Loucy (cell line): ENCODE measurements at regions not wholly inside any gene's neighbourhood (a gene's known extent, or its start where the extent isn't known, plus 50 kb on each side); places are given as distances from the start of the nearest gene placed in this dataset.

Source experiments
- H2AFZ ChIP-seq: fragments of 200-600 bp; sonication (generic); 2 replicates; pipeline ENCODE4 v1.6.0; 2016; ENCODE audit warnings: antibody characterized with exemption, mild to moderate bottlenecking, low read length, moderate library complexity
- H3F3A ChIP-seq: fragments of 200-600 bp; 2 replicates; pipeline ENCODE4 v1.6.0; 2016; ENCODE audit warnings: antibody characterized with exemption, low read depth, mild to moderate bottlenecking
- H3K27me3 ChIP-seq: fragments of 200-600 bp; sonication (generic); 2 replicates; pipeline ENCODE4 v1.6.1; 2014; ENCODE audit warnings: low read length, mild to moderate bottlenecking; ENCODE audit not compliant: insufficient read depth, poor library complexity, severe bottlenecking
- H3K36me3 ChIP-seq: fragments of 200-600 bp; sonication (generic); 2 replicates; pipeline ENCODE4 v1.6.1; 2016; ENCODE audit warnings: low read length; ENCODE audit not compliant: insufficient read depth
- H3K4me1 ChIP-seq: fragments of 200-600 bp; sonication (generic); 2 replicates; pipeline ENCODE4 v1.5.1; 2014; ENCODE audit warnings: low read length, mild to moderate bottlenecking; ENCODE audit not compliant: insufficient read depth, poor library complexity, severe bottlenecking
- H3K4me2 ChIP-seq: fragments of 200-600 bp; sonication (generic); 2 replicates; pipeline ENCODE4 v1.6.0; 2014; ENCODE audit warnings: antibody characterized with exemption, low read length, low read depth, mild to moderate bottlenecking; ENCODE audit not compliant: poor library complexity, severe bottlenecking
- H3K4me3 ChIP-seq: fragments of 200-600 bp; sonication (generic); 2 replicates; pipeline ENCODE4 v1.5.1; 2014; ENCODE audit warnings: low read length, mild to moderate bottlenecking, mixed read lengths; ENCODE audit not compliant: poor library complexity, severe bottlenecking
- H3K79me2 ChIP-seq: fragments of 200-600 bp; sonication (generic); 2 replicates; pipeline ENCODE4 v1.6.1; 2014; ENCODE audit warnings: low read length; ENCODE audit not compliant: insufficient read depth
- H3K9ac ChIP-seq: fragments of 200-600 bp; sonication (generic); 2 replicates; pipeline ENCODE4 v1.6.0; 2014; ENCODE audit warnings: mild to moderate bottlenecking, low read depth, low read length, moderate library complexity; ENCODE audit not compliant: poor library complexity, severe bottlenecking
- H3K9me2 ChIP-seq: fragments of 200-600 bp; sonication (generic); replicated peaks from 2 replicates; pipeline ENCODE4 v1.6.1; 2016; ENCODE audit warnings: low read depth, low read length, mixed read lengths
- H3K9me3 ChIP-seq: fragments of 200-600 bp; sonication (generic); 2 replicates; pipeline ENCODE4 v1.6.1; 2014; ENCODE audit warnings: mild to moderate bottlenecking, antibody characterized with exemption, low read length, low read depth; ENCODE audit not compliant: insufficient read depth
- H4K20me1 ChIP-seq: fragments of 200-600 bp; sonication (generic); 2 replicates; pipeline ENCODE4 v1.6.0; 2014; ENCODE audit warnings: antibody characterized with exemption, low read length, mild to moderate bottlenecking; ENCODE audit not compliant: insufficient read depth, poor library complexity, severe bottlenecking
- EZH2phosphoT487 ChIP-seq: fragments of 200-600 bp; IDR thresholded peaks from 2 replicates; pipeline ENCODE4 v1.6.1; 2018; ENCODE audit warnings: antibody characterized with exemption, mild to moderate bottlenecking, moderate library complexity, borderline replicate concordance
- TF ChIP-seq, protein P1 (sequence below): fragments of 200-600 bp; sonication (generic); conservative IDR thresholded peaks from 2 replicates; pipeline ENCODE4 v1.5.1; 2014; ENCODE audit warnings: mild to moderate bottlenecking, antibody characterized with exemption, low read length

DNA sequence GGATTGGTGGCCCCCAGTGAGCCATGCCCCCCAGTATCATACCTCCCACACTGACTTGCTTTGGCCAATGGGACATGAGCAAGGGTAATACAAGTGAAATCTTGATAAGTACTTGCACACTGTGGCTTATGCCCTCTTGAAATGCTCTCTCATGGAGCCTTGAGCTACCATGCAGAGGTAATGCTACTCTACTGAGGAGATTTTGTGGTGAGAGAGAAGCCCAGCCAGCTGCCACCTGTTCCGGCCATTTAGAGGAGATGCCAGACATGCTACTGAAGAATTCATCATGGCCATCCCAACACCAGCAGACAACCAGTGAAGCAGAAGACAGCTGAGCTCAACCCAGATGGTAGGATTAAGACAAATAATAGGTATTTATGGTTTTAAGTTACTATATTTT, 299.5 kb downstream of the MEF2C start:
- TF ChIP-seq EZH2phosphoT487, result no peak
- TF ChIP-seq, protein P1, sequence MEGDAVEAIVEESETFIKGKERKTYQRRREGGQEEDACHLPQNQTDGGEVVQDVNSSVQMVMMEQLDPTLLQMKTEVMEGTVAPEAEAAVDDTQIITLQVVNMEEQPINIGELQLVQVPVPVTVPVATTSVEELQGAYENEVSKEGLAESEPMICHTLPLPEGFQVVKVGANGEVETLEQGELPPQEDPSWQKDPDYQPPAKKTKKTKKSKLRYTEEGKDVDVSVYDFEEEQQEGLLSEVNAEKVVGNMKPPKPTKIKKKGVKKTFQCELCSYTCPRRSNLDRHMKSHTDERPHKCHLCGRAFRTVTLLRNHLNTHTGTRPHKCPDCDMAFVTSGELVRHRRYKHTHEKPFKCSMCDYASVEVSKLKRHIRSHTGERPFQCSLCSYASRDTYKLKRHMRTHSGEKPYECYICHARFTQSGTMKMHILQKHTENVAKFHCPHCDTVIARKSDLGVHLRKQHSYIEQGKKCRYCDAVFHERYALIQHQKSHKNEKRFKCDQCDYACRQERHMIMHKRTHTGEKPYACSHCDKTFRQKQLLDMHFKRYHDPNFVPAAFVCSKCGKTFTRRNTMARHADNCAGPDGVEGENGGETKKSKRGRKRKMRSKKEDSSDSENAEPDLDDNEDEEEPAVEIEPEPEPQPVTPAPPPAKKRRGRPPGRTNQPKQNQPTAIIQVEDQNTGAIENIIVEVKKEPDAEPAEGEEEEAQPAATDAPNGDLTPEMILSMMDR, result no peak
- Histone ChIP-seq H3K9me3 (peaks cover 7% of the 10 kb centered on the region; the same call in 1 of the 2 replicates), H4K20me1 (no peaks in the 10 kb centered on the region), H3K79me2 (no peaks in the 10 kb centered on the region), H3K4me2 (no peak overlapping the region), H3K4me1 (no peaks in the 10 kb centered on the region), H3K27me3 (no peaks in the 10 kb centered on the region), H3K9ac (no peak overlapping the region), H3K9me2 (no peaks in the 10 kb centered on the region), H3F3A (no peaks in the 10 kb centered on the region), H3K4me3 (no peak overlapping the region), H3K36me3 (no peaks in the 10 kb centered on the region), H2AFZ (no peak overlapping the region)

DNA sequence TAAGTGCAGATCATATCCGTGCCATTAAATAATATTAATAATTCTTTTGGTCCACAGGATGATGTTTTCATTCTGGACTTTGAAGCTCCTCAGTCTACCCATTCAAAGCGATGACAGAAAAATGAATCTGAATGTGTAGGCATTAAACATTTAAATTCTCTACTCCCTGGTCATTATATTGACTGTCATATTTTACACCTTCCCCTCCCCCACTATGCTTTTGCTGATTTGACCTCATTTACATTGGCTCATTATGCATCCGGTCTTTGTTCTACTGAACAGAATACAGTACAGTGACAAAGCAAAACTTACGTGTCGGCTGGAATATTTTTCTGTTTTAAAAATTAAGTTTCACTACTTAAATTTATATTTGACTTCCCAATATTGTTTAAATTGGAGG, 289.7 kb upstream of the TMEM161B start:
- no peaks in the 10 kb centered on the region for H3K27me3 ChIP-seq
- no peaks in the 10 kb centered on the region for H3K9me2 ChIP-seq
- no peak overlapping the region for H2AFZ ChIP-seq
- TF ChIP-seq EZH2phosphoT487, result no peak
- TF ChIP-seq, protein P1, result no peak
- no peaks in the 10 kb centered on the region for H4K20me1 ChIP-seq
- no peak overlapping the region for H3K9ac ChIP-seq
- H3K79me2 ChIP-seq, result no peaks in the 10 kb centered on the region
- no peak overlapping the region for H3K4me3 ChIP-seq
- no peaks in the 10 kb centered on the region for H3K9me3 ChIP-seq
- H3K4me1 ChIP-seq, result peaks cover 25% of the 10 kb centered on the region
- H3K36me3 ChIP-seq, result no peaks in the 10 kb centered on the region
- H3F3A ChIP-seq, result no peaks in the 10 kb centered on the region
- no peak overlapping the region for H3K4me2 ChIP-seq

DNA sequence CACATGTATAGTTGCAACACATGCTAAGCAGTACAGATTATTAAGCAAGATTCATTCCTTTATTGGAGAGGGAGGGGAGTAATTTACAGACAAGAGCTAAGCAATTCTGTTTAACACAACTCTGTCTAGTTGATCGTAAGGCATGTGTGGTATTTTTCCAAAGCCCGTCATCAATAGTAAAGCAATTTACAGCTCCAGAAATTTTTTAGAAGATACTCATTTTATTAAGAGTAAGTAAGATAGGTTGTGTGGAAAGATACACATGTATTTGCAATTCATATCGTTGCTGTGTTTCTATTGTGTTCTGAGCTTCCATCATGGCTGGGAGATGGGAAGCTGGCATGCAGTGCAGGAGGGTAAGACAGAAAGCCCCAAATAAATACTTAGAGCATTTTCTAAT, 289.2 kb upstream of the TMEM161B start:
- Histone ChIP-seq H3K4me2 (no peak overlapping the region), H3K9me2 (no peaks in the 10 kb centered on the region), H3K4me1 (peaks cover 25% of the 10 kb centered on the region), H3F3A (no peaks in the 10 kb centered on the region), H3K9me3 (no peaks in the 10 kb centered on the region), H2AFZ (no peak overlapping the region), H3K9ac (no peak overlapping the region), H3K27me3 (no peaks in the 10 kb centered on the region), H3K4me3 (no peak overlapping the region), H3K79me2 (no peaks in the 10 kb centered on the region), H4K20me1 (no peaks in the 10 kb centered on the region), H3K36me3 (no peaks in the 10 kb centered on the region)
- TF ChIP-seq, protein P1, result no peak
- TF ChIP-seq EZH2phosphoT487, result no peak
